SH-SY5Y (cell line): ENCODE measurements at regions not wholly inside any gene's neighbourhood (a gene's known extent, or its start where the extent isn't known, plus 50 kb on each side); places are given as distances from the start of the nearest gene placed in this dataset.

ENCODE experiments used
- GATA2 ChIP-seq: IDR thresholded peaks from 2 replicates; pipeline ENCODE4 v1.6.1; 2011; ENCODE audit warnings: mild to moderate bottlenecking, low read depth, low read length
- GATA3 ChIP-seq: IDR thresholded peaks from 2 replicates; pipeline ENCODE4 v1.6.1; 2011; ENCODE audit warnings: low read depth, mild to moderate bottlenecking, low read length, moderate library complexity

DNA sequence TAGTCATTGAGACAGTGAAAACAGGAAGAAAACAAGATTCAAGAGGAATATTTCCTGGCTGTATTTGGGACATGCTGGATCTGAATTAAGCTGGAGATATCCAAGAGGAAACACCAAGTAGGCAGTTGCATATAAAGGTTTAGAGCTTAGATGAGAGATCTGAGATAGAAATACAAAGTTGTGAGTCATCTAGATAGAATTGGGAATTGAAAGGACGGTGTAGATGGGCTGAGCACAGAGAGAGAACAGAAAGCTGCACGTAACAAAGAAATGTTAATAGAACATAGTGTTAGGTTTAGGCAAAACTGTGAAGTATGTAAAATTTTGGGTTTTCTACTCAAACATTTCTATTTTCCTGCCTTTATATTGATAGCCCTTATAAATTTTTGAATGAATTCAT is 218.5 kb upstream of the TMEM196 start:
- no peak for TF ChIP-seq GATA2
- TF ChIP-seq GATA3, result no peak

DNA sequence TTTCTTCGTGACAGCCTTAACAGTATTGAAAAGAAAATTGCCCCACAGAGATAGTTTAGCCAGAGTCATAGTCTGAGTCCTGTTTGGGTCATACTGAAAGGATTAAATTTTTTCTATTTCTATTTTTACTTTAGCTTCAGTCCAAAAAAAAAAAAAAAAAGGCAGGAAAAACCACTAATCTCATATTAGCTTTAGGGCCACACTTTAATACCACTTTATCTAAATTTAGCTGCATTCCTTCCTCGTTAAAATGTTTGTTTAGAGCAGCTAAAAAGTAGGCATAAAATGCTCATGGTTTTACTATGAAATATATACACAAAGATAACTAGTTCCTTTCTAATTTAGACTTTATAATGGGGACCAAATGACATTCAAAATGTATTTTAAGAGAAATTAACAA is 216.5 kb upstream of the TMEM196 start:
- no peak for TF ChIP-seq GATA3
- TF ChIP-seq GATA2, result no peak

DNA sequence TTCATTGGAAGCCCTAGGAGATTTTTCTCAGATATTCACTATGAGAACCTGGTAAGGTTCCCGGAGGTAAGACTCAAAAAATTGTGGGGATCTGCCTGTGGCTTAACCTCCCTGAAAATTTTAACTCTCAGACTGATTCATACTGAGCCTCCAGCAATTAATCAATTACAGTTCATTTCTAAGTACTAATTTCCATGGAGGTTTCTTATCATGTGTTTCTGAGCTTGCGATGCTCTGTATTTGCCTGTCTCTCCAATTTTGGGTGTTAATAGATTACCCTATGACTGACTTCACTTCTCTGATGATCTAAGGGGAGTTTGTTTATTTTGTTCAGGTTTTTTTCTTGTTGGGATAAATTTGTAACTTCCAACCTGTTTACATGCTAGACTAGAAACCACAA is 215.4 kb upstream of the TMEM196 start:
- TF ChIP-seq GATA2, result no peak

DNA sequence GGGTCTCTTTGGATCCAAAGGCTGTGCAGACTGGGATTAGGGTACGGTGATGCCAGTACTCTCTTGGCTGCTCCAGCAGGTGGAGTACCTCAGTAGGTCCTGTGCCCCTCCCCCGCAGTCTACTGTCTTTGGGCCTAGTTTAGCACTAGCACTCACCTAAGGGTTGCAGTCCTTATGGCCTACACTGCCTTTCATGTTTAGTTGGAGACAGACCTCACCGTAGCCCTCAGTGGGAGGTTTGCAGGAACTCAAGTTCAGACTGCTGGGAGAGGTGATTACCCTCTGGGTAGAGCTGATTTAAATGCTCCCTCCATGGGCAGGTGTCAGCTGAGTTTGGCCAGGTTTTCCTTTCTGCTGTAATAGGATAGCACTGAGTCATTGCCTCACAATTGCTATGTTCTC is 210.8 kb upstream of the TMEM196 start:
- TF ChIP-seq GATA3 (no peak), GATA2 (no peak)

DNA sequence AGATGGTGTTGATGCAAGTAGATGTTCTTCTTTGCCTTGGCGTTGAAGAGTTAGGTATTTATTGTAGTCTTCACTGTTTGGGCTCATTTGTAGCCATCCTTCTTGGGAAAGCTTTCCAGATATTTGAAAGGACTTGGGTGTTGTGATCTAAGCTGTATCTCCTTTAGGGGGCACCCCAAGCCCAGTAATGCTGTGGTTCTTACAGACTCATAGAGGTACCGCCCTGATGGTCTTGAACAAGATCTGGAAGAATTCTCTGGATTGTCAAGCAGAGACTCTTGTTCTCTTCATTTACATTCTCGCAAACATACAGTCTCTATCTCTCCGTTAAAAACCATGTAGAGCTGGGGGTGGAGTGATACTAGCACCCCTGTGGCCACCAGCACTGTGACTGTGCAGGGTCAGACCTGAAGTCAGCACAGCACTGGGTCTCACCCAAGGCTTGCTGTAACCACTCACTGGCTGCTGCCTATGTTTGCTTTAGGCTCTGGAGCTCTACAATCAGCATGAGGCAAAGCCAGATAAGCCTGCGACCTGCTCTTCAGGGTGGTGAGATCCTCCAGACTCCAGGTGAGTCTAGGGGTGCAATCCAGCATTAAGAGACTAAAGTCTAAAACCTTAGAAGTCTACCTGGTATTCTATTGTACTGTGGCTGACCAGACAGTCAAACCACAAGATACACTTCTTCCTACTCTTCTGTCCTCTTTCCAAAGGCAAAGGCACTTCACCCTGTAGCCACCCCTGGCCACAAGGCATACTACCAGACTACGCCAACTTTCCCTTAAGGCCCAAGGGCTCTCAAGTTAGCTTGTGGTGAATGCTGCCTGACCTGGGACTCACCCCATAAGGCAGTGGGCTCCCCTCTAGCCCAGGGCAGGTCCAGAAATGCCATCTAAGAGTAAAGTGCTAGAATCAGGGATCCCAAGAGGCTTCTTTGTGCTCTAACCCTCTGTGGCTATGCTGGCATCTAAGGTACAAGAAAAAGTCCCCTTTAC is 209.7 kb upstream of the TMEM196 start:
- TF ChIP-seq GATA3 (no peak), GATA2 (no peak)

DNA sequence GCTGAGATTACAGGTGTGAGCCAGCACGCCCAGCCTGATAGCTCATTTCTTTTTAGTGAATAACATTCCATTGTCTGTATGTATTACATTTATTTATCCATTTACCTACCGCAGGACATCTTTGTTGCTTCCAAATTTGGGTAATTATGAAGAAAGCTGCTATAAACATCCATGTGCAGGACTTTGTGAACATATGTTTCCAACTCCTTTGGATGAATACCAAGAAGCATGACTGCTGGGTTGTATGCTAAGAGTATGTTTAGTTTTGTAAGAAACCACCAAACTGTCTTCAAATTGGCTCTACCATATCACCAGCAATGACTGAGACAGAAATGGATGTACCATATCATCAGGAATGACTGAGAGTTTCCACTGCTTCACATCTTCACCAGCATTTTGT is 200.2 kb upstream of the TMEM196 start:
- TF ChIP-seq GATA2, result no peak
- no peak for TF ChIP-seq GATA3

DNA sequence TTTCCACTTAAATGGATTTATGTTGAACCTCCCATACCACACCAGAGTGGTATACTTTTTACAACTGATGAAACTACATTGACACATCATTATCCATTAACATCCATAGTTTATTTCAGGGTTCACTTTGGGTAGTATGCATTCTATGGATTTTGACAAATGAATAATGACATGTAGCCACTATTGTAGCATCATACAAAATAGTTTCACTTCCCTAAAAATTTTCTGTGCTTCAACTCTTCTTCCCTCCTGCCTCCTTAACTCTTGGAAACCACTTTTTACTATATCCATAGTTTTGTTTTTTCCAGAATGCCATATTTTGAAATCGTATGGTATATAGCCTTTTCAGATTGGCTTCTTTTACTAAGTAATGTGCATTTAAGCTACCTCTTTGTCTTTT is 199.5 kb upstream of the TMEM196 start:
- TF ChIP-seq GATA2 (no peak), GATA3 (no peak)

DNA sequence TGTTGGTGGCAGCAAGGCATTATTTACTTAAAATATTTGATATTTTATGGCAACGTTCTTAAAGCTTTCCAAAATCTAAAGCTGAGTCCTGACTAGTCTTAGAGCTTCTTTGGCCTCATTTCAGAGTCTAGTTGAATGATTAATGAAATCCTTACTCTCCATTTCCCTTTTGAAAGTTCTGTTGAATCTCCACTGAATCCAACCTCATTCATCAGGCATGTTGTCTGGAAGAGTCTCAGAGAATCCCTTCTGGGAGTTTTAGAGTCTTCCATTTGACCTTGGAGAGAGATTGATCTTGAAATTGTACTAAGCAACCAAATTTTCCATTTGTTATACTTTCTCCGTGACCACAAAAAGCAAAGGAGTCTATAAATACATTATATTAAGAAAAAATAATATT is 198.5 kb upstream of the TMEM196 start:
- TF ChIP-seq GATA2, result no peak
- TF ChIP-seq GATA3, result no peak

DNA sequence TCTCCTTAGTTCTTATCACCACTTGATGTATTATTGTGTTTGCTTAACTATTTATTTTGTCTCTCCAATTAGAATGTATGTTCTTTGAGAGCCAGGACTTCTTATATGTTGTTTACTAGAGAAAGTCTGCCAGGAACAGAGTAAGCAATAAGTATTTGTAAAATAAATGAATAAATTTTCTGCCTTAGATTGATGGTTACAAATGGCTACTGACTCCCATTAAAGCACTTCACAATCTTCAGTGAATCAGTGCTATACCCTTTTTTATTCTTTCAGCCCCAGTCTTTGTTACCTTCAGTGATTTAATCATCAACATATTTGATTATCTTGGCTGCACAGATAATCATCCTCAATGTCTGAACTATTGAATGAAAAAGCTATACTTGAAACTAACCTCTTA is 197.1 kb upstream of the TMEM196 start:
- TF ChIP-seq GATA2, result no peak
- no peak for TF ChIP-seq GATA3

DNA sequence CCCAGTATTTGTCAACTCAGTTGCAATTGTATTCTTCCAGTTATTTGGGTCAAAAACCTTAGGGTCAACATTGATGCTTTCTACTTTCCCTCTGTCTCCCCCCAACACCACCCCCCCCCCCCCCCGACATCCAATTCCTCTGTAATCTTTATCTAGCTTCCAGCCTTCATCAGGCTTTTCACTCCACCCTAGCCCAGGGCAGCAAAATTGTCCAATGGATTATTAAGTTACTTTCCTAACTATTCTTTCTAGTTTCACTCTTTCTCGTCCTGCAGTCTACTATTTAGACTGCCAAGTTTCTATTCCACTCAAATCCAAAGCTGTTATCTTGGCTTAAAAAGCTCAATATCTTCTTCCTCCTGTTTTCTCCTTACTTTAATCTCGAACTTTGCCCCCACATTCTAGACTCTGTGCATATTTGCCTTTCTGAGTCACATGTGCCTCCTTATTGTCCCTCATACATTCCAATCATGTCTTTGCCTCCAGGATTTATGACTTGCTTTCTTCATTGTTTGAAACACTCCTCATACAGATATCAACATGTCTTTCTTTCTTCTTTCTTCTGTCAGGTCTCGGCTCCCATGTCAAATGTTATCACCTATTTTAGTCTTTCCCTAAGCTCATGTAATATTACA is 196.6 kb upstream of the TMEM196 start:
- no peak for TF ChIP-seq GATA2
- no peak for TF ChIP-seq GATA3

DNA sequence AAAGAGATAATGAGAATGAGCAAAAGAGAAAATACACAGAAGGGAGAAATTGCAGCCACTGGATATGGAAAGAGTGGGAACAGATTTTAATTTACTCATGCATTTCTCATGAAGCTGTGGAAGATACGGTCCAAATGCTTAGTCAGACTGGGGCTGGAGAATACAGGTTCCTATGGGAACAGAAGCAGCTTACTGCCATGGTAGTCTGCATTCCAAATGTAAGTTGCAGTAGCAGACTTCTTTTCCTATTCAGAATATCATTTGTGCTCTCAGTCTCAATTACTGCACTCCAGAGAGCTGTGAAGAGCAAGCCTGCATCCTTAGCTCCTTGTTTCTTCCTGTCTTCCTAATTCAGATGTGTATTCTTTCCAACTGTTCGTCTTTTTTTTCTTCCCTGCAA is 190.8 kb upstream of the TMEM196 start:
- no peak for TF ChIP-seq GATA2
- TF ChIP-seq GATA3, result no peak

DNA sequence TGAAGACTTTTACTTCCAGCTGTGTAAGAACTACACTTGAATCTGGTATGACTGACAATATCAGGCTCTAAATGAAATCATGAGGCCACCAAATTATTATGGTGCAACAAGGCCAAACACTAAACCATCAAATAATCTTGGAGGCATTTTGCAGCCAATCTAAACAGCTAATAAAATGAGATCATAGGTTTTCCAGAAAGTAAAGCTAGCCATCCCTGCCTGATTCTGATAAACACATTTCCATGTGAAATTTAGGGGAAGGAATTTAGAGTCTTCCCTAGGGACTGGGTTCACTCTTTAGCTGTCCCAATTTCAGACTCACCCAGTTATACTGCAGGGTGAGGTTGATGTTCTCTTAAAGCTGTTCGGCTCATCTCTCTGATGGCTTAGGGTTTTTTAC is 190.3 kb upstream of the TMEM196 start:
- TF ChIP-seq GATA3 (no peak), GATA2 (no peak)

DNA sequence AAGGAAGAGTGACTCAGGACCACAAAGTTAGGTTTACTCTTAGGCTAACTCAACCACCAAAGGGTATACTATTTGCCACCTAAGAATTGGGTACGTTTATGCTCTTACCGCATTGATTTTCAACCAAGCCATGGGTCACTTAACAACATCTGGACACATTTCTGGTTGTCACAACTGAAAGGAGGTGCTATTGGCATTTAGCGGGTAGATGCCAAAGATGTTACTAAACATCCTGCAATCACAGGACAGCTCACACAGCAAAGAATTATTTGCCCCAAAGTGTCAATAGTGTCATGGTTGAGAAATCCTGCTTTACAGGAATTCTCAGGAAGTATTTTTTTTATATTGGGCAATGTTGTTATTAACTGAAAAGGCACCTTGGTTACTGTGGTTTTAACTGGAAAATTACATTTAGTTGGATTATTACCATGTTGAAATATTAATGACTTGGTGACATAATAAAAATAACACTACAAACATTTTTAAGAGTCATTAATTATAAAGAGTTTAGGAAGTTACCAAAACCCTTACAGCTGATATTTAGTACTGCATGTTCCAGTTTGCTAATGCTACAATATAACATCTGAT is 185.0 kb upstream of the TMEM196 start:
- TF ChIP-seq GATA3, result no peak
- no peak for TF ChIP-seq GATA2

DNA sequence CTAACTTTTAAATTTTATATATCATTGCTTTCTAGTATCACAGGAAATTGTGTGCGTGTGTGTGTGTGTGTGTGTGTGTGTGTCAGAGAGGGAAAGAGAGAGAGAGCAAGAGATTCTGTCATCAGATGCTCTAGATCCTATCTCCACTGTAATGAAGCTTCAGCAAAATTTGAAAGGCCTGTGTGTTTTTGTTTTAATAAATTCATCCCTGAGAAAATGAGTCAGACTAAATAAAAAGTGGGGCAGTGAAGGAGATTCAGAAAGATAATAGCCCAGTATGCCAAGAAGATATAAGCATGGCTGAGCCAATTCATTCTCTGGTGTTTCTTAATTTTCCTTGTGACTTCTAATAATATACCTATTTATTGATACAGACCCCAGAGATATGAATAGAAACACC is 184.2 kb upstream of the TMEM196 start:
- no peak for TF ChIP-seq GATA3

DNA sequence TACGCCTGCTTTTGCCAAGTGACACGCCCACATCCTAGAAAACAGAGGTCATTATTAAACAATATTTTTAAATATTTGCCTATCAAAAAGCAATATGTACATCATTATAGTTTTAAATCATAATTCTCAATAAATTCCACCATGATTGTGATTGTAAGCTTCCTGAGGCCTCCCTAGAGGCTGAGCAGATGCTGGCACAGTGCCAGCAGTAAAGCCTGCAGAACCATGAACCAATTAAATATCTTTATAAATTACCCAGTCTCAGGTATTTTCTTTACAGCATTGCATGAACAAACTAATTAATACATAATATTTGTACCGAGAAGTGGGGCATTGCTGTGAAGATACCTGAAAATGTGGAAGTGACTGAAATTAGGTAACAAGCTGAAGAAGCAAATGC is 174.7 kb upstream of the TMEM196 start:
- no peak for TF ChIP-seq GATA2
- no peak for TF ChIP-seq GATA3
